Prostate gland (tissue), 2 donors: ENCODE measurements at regions not wholly inside any gene's neighbourhood (a gene's known extent, or its start where the extent isn't known, plus 50 kb on each side); places are given as distances from the start of the nearest gene placed in this dataset.

Experiments used
- DNase-seq: peaks from one replicate; pipeline ENCODE4 v3.0.0-alpha.2; 2019; ENCODE audit warnings: low spot score
- H3K27ac ChIP-seq, 2 donors: fragments of 200-600 bp; sonication (generic); 2 replicates each; pipeline ENCODE4 v1.5.1; 2017 to 2019
- H3K27me3 ChIP-seq: fragments of 200-600 bp; sonication (generic); replicated peaks from 2 replicates; pipeline ENCODE4 v1.5.1; 2019; ENCODE audit not compliant: insufficient read depth
- H3K36me3 ChIP-seq, 2 donors: fragments of 200-600 bp; sonication (generic); 1 replicate in 1 of 2; 2 replicates in 1 of 2; pipeline versions ENCODE4 v1.5.1 to v1.8.1; 2017 to 2019
- H3K4me1 ChIP-seq: fragments of 200-600 bp; sonication (generic); replicated peaks from 2 replicates; pipeline ENCODE4 v1.5.1; 2019
- H3K4me3 ChIP-seq, 2 donors: fragments of 200-600 bp; sonication (generic); 2 replicates each; pipeline ENCODE4 v1.5.1; 2017 to 2019
- H3K9me3 ChIP-seq: fragments of 200-600 bp; sonication (generic); 2 replicates; pipeline ENCODE4 v1.5.1; 2017
- CTCF ChIP-seq, 4 experiments: fragments of 200-600 bp in 2 of 4; fragments of 450-650 bp in 2 of 4; sonication (generic) in 2 of 4; IDR thresholded peaks; 1 replicate in 3 of 4; 2 replicates in 1 of 4; pipeline ENCODE4 v1.5.1; 2016 to 2019; ENCODE audit warnings: antibody characterized with exemption in 4 of 4, mild to moderate bottlenecking in 2 of 4, moderate library complexity in 2 of 4
- POLR2A ChIP-seq: fragments of 450-650 bp; IDR thresholded peaks from one replicate; pipeline ENCODE4 v1.6.1; 2016; ENCODE audit warnings: antibody characterized with exemption, mild to moderate bottlenecking
- POLR2AphosphoS5 ChIP-seq: sonication (generic); formaldehyde crosslinking; IDR thresholded peaks from one replicate; pipeline ENCODE4 v1.6.1; 2017; ENCODE audit warnings: antibody characterized with exemption
- WGBS: methylation state at CpG from one replicate; pipeline ENCODE4 v1.1.5; 2018; 5-methylcytosine and 5-hydroxymethylcytosine counted together
- intact Hi-C: fragments of 100-400 bp; cut with DNase I; formaldehyde crosslinking; loops from one replicate; pipeline ENCODE4 v1.14.2; 2022

GRCh38 chr16:66287416-66287815, 79.1 kb upstream of the CDH5 start:
- no peak for DNase-seq
- Histone ChIP-seq H3K27me3 (no peaks in the 10 kb centered on the region), H3K27ac (no peak overlapping the region), H3K36me3 (no peaks in the 10 kb centered on the region), H3K4me1 (no peaks in the 10 kb centered on the region), H3K9me3 (no peaks in the 10 kb centered on the region), H3K4me3 (no peak overlapping the region)
- no peak for TF ChIP-seq POLR2AphosphoS5
- TF ChIP-seq CTCF (IDR thresholded peaks at IDR 0.05): no peak
- TF ChIP-seq POLR2A: no peak
- WGBS: 66% methylated on average over 2 of the region's 2 CpGs
- intact Hi-C loops: no loop called here

GRCh38 chr16:66286527-66286926, 80.0 kb upstream of the CDH5 start:
- no peak for TF ChIP-seq POLR2A
- TF ChIP-seq POLR2AphosphoS5: no peak
- no peak for TF ChIP-seq CTCF (IDR thresholded peaks at IDR 0.05)
- DNase-seq: no peak

GRCh38 chr16:66278604-66279262, 87.8 kb upstream of the CDH5 start:
- H3K27ac ChIP-seq: no peak overlapping the region
- DNase-seq: no peak

More at GRCh38 chr16:66286527-66286926, 80.0 kb upstream of the CDH5 start:
- no peaks in the 10 kb centered on the region for H3K4me1 ChIP-seq
- 93% methylated on average over 9 of the region's 9 CpGs for WGBS
- no peak overlapping the region for H3K4me3 ChIP-seq
- intact Hi-C loops: no loop called here
- no peaks in the 10 kb centered on the region for H3K9me3 ChIP-seq
- no peaks in the 10 kb centered on the region for H3K27me3 ChIP-seq
- no peak overlapping the region for H3K27ac ChIP-seq
- H3K36me3 ChIP-seq: no peaks in the 10 kb centered on the region

DNA sequence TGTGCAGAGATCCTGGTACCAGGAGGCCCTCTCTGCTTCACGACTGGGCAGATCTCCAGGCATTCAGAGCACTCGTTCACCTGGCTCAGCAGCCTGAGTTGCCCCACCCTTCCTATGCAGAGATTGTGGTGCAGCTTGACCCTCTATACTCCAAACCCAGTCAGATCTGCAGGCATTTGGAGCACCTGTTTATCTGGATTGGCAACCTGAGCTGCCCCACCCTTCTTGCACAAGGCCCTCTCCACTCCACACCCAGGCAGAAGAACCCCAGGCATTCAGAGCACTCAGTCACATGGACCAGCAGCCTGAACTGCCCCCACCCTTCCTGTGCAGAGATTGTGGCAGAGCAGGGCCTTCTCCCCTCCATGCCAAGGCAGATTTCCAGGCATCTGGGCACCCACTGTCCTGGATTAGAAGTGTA, 88.4 kb upstream of the CDH5 start:
- H3K27ac ChIP-seq: no peak overlapping the region
- no peak overlapping the region for H3K4me3 ChIP-seq
- 39% methylated on average over 2 of the region's 2 CpGs for WGBS
- no peaks in the 10 kb centered on the region for H3K36me3 ChIP-seq
- no peaks in the 10 kb centered on the region for H3K27me3 ChIP-seq
- no peaks in the 10 kb centered on the region for H3K4me1 ChIP-seq
- H3K9me3 ChIP-seq: no peaks in the 10 kb centered on the region
- no peak for TF ChIP-seq POLR2AphosphoS5
- no peak for TF ChIP-seq POLR2A
- TF ChIP-seq CTCF (IDR thresholded peaks at IDR 0.05): no peak
- no peak for DNase-seq
- intact Hi-C loops: loop anchor here (10.0 kb wide), 1 partner anchor 1213 kb away; no protein-coding TSS in a partner anchor

More at GRCh38 chr16:66278604-66279262, 87.8 kb upstream of the CDH5 start:
- 70% methylated on average over 1 of the region's 1 CpG for WGBS
- no peaks in the 10 kb centered on the region for H3K27me3 ChIP-seq
- H3K9me3 ChIP-seq: no peaks in the 10 kb centered on the region
- intact Hi-C loops: loop anchor here (10.0 kb wide), 1 partner anchor 1214 kb away; no protein-coding TSS in a partner anchor
- no peaks in the 10 kb centered on the region for H3K4me1 ChIP-seq
- no peaks in the 10 kb centered on the region for H3K36me3 ChIP-seq
- TF ChIP-seq POLR2A: no peak
- TF ChIP-seq CTCF (IDR thresholded peaks at IDR 0.05): no peak
- TF ChIP-seq POLR2AphosphoS5: no peak
- H3K4me3 ChIP-seq: no peak overlapping the region
